Ishikawa (cell line): ENCODE measurements at regions not wholly inside any gene's neighbourhood (a gene's known extent, or its start where the extent isn't known, plus 50 kb on each side); places are given as distances from the start of the nearest gene placed in this dataset.

Source experiments
- CEBPB ChIP-seq: IDR thresholded peaks from 2 replicates; pipeline ENCODE4 v1.6.1; 2012
- CREB1 ChIP-seq: IDR thresholded peaks from 2 replicates; pipeline ENCODE4 v1.6.1; 2012; ENCODE audit warnings: low read depth
- EGR1 ChIP-seq: IDR thresholded peaks from 2 replicates; pipeline ENCODE4 v1.6.1; 2012
- EP300 ChIP-seq: IDR thresholded peaks from 2 replicates; pipeline ENCODE4 v1.6.1; 2012; ENCODE audit warnings: borderline replicate concordance
- FOXM1 ChIP-seq: IDR thresholded peaks from 2 replicates; pipeline ENCODE4 v1.6.1; 2012; ENCODE audit warnings: low read depth, borderline replicate concordance
- NFIC ChIP-seq: IDR thresholded peaks from 2 replicates; pipeline ENCODE4 v1.6.1; 2012
- RAD21 ChIP-seq: IDR thresholded peaks from 2 replicates; pipeline ENCODE4 v1.6.1; 2012; ENCODE audit warnings: low read depth
- TAF1 ChIP-seq: IDR thresholded peaks from 2 replicates; pipeline ENCODE4 v1.6.1; 2012; ENCODE audit warnings: low read depth, mild to moderate bottlenecking
- TCF12 ChIP-seq: IDR thresholded peaks from 2 replicates; pipeline ENCODE4 v1.6.1; 2012; ENCODE audit warnings: low read depth
- TEAD4 ChIP-seq: IDR thresholded peaks from 2 replicates; pipeline ENCODE4 v1.6.1; 2012
- YY1 ChIP-seq: IDR thresholded peaks from 2 replicates; pipeline ENCODE4 v1.6.1; 2012; ENCODE audit warnings: low read depth
- ZBTB7A ChIP-seq: IDR thresholded peaks from 2 replicates; pipeline ENCODE4 v1.6.1; 2012; ENCODE audit warnings: low read depth
- TF ChIP-seq, protein P1 (sequence below): IDR thresholded peaks from 2 replicates; pipeline ENCODE4 v1.6.1; 2012; ENCODE audit warnings: low read depth, mild to moderate bottlenecking
- TF ChIP-seq, protein P2 (sequence below): IDR thresholded peaks from 2 replicates; pipeline ENCODE4 v1.6.1; 2012
- TF ChIP-seq, protein P3 (sequence below): IDR thresholded peaks from 2 replicates; pipeline ENCODE4 v1.6.1; 2012

DNA sequence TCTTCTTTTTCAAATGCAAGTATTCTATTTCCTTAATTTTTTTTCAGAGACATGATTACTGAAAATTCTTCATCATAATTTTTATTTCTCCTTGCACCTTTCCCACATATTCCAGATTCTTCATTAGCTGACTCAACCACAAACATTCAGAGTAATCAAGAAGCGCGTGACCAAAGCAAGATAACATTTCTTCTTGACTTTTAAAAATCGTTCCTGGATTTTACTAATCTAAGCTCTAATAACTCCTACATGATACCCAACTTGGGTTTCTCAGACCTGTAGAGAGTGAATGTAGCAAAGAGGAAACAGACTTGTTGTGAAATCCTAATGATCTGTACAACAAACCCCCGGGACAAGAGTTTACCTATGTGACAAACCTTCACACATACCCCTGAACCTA lies 615.0 kb downstream of the TMA16 start:
- TF ChIP-seq, protein P1, sequence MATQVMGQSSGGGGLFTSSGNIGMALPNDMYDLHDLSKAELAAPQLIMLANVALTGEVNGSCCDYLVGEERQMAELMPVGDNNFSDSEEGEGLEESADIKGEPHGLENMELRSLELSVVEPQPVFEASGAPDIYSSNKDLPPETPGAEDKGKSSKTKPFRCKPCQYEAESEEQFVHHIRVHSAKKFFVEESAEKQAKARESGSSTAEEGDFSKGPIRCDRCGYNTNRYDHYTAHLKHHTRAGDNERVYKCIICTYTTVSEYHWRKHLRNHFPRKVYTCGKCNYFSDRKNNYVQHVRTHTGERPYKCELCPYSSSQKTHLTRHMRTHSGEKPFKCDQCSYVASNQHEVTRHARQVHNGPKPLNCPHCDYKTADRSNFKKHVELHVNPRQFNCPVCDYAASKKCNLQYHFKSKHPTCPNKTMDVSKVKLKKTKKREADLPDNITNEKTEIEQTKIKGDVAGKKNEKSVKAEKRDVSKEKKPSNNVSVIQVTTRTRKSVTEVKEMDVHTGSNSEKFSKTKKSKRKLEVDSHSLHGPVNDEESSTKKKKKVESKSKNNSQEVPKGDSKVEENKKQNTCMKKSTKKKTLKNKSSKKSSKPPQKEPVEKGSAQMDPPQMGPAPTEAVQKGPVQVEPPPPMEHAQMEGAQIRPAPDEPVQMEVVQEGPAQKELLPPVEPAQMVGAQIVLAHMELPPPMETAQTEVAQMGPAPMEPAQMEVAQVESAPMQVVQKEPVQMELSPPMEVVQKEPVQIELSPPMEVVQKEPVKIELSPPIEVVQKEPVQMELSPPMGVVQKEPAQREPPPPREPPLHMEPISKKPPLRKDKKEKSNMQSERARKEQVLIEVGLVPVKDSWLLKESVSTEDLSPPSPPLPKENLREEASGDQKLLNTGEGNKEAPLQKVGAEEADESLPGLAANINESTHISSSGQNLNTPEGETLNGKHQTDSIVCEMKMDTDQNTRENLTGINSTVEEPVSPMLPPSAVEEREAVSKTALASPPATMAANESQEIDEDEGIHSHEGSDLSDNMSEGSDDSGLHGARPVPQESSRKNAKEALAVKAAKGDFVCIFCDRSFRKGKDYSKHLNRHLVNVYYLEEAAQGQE = no peak
- TF ChIP-seq FOXM1 (no peak), TAF1 (no peak), YY1 (no peak), RAD21 (no peak), TCF12 (no peak), EGR1 (no peak), EP300 (no peak), CEBPB (no peak), ZBTB7A (no peak), CREB1 (no peak), TEAD4 (no peak), NFIC (no peak)
- TF ChIP-seq, protein P2, sequence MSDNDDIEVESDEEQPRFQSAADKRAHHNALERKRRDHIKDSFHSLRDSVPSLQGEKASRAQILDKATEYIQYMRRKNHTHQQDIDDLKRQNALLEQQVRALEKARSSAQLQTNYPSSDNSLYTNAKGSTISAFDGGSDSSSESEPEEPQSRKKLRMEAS = no peak
- TF ChIP-seq, protein P3, sequence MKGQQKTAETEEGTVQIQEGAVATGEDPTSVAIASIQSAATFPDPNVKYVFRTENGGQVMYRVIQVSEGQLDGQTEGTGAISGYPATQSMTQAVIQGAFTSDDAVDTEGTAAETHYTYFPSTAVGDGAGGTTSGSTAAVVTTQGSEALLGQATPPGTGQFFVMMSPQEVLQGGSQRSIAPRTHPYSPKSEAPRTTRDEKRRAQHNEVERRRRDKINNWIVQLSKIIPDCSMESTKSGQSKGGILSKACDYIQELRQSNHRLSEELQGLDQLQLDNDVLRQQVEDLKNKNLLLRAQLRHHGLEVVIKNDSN = no peak

DNA sequence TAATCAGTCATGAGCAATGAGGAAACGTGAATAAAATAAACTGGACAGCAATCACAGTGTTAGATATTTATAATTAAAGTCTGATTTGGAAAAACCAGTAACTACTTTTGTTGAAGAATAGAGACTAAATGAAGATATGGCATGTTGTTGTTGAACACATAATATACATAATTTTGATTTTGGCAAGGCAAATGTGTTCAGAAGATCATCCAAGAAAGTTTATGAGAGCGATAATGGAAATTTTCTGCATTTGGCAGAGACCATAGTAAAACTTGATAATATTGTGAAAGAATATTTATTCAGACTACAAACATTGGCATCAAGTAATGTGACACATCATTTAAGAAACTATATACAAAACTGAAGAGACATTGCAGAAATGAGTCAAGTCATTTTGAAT lies 620.7 kb downstream of the TMA16 start:
- no peak for TF ChIP-seq ZBTB7A
- no peak for TF ChIP-seq NFIC
- TF ChIP-seq, protein P2 = no peak
- no peak for TF ChIP-seq TCF12
- TF ChIP-seq EP300 = no peak
- TF ChIP-seq YY1 = no peak
- no peak for TF ChIP-seq EGR1
- TF ChIP-seq CREB1 = no peak
- no peak for TF ChIP-seq TEAD4
- TF ChIP-seq, protein P1 = no peak
- no peak for TF ChIP-seq RAD21
- no peak for TF ChIP-seq FOXM1
- TF ChIP-seq TAF1 = no peak
- no peak for TF ChIP-seq CEBPB
- TF ChIP-seq, protein P3 = no peak

DNA sequence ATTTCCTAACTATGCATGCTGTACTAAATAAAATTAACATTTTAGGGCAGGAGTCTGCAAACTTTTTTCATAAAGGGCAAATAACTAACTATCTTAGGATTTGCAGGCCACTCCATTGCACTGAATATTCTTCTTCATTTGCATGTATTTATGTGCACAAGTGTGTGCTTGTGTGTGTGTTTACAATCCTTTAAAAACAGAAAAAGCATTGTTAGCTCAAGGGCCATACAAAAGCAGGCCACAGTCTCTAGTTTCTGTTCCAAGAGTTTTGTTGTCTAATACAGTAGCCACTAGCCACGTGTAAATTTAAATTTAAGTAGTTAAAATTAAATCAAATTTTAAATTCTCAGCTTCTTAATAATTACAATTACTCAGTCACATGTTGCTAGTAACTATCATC lies 621.8 kb downstream of the TMA16 start:
- TF ChIP-seq EGR1 (no peak), CEBPB (no peak), TCF12 (no peak), TEAD4 (no peak)
- TF ChIP-seq, protein P3 = no peak

DNA sequence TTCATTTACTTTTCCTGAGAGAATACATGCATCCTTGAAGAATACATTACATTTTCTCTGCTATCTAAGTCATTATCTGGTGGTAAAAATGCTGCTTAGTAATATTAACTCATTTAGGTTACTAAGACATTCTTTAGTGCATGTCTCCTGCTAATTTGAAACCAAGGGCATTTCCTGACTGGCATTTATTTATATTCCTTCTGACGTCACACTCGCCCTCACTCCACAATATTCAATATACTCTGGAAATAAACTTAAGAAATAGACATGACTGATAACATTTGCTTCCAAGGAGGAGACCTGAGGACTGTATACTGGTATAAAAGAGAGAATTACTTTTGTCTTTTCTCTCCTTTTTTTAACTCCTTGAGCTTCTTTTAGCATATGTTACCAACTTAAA lies 619.5 kb upstream of the SMIM31 start:
- no peak for TF ChIP-seq CREB1
- no peak for TF ChIP-seq FOXM1
- no peak for TF ChIP-seq YY1

DNA sequence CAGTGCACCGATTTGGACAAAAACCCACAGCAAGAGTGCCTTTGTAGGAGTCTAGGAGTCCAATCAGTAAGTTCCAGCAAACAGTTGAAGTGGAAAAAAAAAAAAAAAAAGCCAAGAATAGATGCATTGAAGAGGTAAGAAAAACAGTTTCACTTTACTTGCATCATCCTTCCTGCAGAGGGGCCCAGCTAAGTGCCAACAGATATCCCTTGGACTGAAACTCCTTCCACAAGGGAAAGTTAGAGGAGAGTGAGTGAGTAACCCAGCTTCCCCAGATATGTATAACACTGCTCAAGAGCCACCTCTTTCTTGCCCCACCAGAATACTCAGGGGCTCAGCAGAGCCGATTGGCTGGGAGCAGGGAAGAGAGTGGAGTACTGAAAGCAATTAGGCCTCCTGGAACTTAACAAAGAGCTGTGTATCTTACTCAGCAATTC lies 617.7 kb upstream of the SMIM31 start:
- TF ChIP-seq YY1 (no peak), FOXM1 (no peak), EGR1 (no peak), EP300 (no peak), CEBPB (no peak), TAF1 (no peak), TEAD4 (no peak)
- TF ChIP-seq, protein P1 = no peak
- TF ChIP-seq, protein P2 = no peak
- TF ChIP-seq, protein P3 = no peak
